HG02763 (cell line): ENCODE measurements at regions not wholly inside any gene's neighbourhood (a gene's known extent, or its start where the extent isn't known, plus 50 kb on each side); places are given as distances from the start of the nearest gene placed in this dataset.
"Not testable (repeated sequence)": the region's sequence is repeated elsewhere in the genome, so short reads cannot be mapped to it uniquely, and the experiment has no call there.

Experiments used
- ATAC-seq: cut with Tn5 transposase; IDR thresholded peaks from one replicate; pipeline ENCODE4 v1.9.1; 2021; ENCODE audit warnings: mild to moderate bottlenecking, moderate library complexity; ENCODE audit not compliant: unreplicated experiment

- ATAC-seq: no peak
These were observed 317.8 kb downstream of the SH2D4B start for GRCh38 chr10:80855348-80855971.

DNA sequence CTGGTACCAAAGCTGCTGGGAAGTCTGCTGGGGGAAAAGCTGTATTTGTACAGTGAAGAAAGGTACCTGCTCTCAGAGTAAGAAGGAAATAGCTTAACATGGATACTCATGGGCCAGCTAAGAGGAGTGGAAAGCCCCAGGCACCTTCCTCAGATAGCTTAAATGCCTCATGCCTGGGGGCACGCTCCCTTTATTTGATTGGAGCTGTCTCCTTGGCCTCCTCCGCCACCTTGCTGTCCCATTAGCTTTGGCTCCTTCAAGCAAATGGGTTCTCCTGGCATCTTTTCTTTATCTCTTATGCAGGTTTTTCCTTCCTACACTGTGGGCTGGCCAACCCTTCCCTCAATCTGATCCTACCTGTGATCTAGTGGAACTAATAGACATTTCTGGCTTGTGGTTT, 318.5 kb downstream of the SH2D4B start:
- no peak for ATAC-seq

- not testable (repeated sequence) for ATAC-seq
These were observed 321.6 kb downstream of the SH2D4B start for GRCh38 chr10:80859279-80859678.

DNA sequence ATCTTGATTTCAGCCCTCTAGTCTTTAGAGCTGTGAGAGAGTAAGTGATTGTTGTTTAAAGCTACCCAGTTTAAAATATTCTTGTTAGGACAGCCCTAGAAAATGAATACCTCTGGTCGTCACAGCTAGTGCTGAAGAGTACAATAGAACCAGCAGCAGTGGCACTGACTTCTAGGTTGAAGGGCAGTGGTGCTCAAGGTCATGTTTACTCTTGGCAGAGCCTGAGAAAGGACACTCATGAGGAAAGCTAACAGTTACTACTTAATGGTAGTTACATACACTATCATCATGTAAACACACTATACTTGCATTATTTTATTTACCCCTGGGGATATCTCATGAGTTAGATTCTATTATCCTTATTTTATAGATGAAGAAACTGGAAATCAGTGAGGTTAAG, 323.0 kb downstream of the SH2D4B start:
- ATAC-seq: no peak

DNA sequence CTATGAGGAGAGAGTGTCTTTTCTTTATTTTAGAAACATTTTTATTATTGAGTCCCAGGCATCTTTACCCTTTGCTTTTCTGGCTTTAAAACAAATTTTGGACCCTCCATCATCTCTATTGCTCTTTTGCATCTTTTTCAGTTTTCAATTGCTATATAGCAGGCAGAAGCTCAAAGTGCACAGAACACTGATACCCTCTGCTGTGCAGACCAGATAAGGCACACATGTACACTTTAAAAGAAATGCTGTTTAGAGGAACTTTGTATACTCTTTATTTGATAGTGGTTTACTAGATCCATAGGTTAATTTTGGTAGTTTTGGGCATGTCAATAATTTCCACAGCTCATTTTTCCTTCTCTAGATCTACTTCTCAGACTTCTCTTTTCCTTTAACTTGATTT, 324.2 kb downstream of the SH2D4B start:
- no peak for ATAC-seq

DNA sequence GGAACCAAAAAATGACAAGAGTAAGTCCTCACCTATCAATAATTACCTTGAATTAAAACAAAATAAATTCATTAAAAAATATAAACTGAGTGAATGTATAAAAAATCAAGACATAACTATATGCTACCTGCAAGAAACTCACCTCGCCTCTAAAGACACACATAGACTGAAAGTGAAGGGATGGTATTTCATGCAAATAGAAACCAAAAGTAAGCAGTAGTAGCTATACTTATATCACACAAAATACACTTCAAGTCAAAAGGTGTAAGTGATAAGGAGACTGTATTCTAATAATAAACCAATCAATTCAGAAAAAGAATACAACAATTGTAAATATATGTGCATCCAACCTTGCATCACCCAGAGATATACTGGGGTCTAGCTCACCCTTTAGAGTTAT, 332.6 kb downstream of the SH2D4B start:
- peak; percentile 95 for ATAC-seq

DNA sequence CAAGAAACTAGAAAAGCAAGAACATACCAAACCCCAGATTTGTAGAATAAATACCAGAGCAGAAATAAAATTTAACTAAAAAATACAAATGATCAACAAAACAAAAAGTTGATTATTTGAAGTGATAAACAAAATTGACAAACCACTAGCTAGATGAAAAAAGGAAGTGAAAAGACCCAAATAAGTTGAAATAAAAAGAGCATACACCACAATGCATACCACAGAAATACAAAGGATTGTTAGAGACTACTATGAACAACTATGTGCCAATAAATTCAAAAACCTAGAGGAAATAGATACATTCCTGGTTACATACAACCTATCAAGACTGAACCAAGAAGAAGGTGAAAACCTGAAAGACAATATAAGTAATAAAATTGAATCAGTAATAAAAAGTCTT, 333.4 kb downstream of the SH2D4B start:
- peak; percentile 41 for ATAC-seq

- no peak for ATAC-seq
These were observed 340.6 kb downstream of the SH2D4B start for GRCh38 chr10:80878330-80878729.

DNA sequence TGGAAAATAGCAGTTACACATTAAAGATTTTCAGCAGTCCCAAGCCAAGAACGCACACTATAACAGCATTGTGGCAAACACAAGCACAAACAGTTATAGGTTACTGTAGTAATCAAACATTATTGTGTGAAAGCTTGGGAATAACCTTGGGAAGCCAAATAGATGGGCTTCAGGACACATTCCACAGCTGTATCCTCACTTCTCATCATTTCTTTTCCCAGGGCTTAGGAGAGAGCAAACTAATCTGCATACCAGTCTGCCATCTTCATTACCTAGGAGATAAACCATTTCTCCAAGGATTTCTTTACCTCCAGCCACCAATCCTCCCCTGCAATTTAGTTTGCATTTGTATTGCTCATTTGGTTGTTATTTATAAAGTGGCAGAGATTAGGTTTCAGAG, 352.4 kb downstream of the SH2D4B start:
- no peak for ATAC-seq

DNA sequence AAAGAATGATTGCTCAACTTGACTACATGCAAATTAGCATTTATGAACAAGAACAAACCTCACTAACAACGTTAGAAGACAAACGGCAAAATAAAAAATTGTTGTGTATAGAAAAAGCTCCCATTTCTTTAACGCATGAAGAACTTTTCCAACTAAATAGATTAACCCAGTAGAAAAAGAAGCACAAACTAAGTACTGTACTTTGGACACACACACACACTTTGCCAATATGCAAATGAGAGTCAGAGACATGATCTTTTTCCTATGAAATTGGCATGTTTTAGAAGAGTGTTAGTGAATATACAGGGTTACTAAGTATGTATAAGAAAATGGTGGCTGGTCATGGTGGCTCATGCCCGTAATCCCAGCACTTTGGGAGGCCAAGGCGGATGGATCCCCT, 355.6 kb downstream of the SH2D4B start:
- ATAC-seq: no peak

DNA sequence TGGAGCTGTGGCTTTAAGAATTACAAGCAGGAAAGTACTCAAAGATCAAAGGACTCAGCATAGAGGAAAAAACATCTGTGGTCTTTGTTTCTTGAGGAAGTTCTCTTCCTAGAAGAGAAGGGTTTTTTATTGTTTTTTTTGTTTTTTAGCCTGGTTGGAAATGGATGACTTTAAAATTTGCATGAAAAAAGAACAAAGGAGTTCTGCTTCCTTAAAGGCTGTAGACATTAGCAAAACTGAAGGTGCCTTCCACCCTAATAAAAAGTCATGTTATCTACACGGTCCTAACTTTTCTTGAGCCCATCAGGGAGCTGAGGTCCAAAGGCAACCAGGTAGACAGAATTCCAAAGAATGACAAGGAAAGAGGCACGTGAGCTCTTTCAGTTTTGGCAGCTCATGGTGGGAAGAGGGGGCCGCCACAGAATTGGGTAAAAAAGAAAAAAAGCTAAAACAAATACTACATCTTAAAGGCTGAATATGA, 356.6 kb downstream of the SH2D4B start:
- ATAC-seq: no peak

- ATAC-seq: no peak
These were observed 357.2 kb downstream of the SH2D4B start for GRCh38 chr10:80894797-80895467.

DNA sequence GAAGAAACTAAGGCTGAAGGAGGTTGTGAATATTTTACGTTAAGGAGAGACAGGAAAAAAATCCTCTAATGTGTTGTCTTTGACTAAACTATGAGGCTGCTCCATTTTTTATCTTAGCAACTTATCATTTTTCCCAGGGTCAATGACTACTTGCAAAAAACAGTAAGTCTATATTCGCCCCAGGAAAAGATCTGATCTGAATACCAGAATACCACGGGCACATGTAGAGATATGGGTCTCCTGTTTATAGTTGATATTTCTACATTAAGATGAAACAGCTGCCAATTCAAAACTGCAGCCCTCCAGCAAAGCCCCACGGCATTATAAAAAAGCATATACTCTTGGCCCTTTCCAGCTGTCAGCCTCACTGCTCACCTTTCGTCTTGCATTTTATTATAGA, 358.4 kb downstream of the SH2D4B start:
- ATAC-seq: no peak

GRCh38 chr10:80896959-80897358, 359.3 kb downstream of the SH2D4B start:
- ATAC-seq: no peak

GRCh38 chr10:80900661-80901060, 363.0 kb downstream of the SH2D4B start:
- ATAC-seq: no peak

DNA sequence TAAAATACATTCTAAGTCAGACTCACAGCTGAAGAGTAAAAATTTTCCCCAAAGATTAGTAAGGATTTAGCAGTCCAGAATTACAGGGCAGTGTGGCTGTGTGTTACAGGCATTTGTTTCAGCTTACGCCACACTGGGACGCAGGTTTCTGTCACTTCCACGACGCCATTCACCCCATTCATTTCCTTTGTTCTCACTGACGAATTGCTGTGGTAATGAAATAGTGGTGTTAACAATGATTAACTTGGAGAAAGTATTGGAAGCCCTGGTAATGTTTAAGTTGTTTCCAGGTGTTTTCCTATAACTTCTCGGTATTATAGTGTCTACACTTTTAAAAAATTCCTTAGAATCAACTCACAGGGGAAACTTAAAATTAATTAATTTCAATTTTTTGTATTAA, 370.9 kb downstream of the SH2D4B start:
- ATAC-seq: no peak

GRCh38 chr10:80909254-80909653, 371.6 kb downstream of the SH2D4B start:
- ATAC-seq: no peak

DNA sequence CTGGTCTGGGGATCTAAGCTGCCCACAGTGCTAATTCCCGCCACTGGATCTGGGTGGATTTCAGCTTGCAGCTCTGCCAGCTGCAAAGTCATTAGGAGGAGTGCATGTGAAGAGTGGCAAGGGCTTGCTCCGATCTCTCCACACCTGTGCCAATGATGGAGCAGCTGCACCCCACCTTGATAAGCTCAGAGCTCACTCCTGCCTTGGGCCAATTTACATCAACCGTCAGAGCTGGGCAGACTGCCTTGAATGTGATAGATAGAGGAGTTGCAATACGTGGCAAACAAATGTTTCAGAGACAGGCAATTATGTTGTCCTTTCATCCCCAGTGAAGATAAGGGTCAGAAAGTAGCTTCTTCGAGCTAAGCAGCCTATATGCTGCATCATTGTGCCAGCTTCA, 379.9 kb downstream of the SH2D4B start:
- no peak for ATAC-seq

DNA sequence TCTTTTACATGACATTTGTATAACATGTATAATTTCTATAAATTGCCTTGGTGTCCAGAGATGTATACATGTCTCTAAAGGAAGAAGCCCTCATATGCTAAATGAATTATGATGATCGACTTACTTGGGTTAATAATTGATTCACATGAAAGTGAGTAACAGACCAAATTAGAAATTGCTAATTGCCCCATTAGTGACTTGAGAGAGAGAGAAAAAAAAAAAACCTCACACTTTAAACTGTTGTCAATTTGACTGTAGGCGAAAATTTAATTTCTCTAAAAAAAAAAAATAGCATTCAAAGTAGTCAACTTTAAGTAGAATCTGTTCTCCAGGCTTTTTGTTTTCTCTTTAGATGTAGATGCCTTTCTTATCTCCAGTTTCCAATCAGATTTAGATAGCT, 383.3 kb downstream of the SH2D4B start:
- no peak for ATAC-seq

DNA sequence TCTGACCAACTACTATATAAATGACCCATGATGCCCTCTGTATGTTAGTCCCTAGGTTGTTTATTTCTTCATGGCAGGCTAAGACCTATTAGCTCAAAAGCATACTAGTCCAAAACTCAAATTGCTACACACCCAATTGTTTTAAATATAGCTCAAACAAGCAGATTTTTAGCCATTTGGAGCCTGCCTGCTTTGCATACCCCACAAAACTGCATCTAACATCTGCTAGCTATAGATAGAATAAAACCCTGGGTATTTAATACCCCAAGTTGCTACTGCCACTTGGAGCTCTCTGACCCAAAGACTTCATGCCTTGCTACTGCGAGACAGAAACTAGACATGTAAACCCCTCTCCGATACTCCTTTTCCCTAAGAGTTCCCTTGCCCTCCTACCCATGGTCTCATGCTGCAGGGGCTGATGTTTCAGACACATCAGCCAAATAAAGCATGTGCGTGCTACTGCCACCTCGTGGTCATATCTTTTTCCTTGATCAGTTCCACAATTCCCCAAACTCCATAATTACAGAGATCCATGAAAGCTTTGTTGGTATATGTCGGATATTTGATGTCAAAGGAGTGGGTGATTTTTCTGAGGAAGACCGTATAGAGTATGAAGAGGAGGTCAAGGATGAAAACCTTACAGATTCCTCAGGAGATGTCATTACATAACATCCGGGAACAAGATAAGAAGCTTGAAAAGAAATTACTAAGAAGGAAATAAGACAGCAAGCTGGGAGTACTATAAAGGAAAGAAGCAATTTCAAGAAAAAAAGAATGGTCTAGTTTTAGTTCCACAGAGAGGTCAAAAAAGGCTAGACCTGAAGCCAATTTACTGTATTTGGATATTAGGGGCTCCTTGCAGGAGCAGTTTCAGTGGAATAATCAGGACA, 386.6 kb downstream of the SH2D4B start:
- ATAC-seq: peak; percentile 57

- ATAC-seq: no peak
These were observed 389.8 kb downstream of the SH2D4B start for GRCh38 chr10:80927419-80928078.
